ENCODE measurements at regions not wholly inside any gene's neighbourhood (a gene's known extent, or its start where the extent isn't known, plus 50 kb on each side); places are given as distances from the start of the nearest gene placed in this dataset.
"Not testable (repeated sequence)": the region's sequence is repeated elsewhere in the genome, so short reads cannot be mapped to it uniquely, and the experiment has no call there.

- Mint-ChIP-seq H3K4me3 (no peak overlapping the region), H3K9me3 (peaks cover 2% of the 10 kb centered on the region), H3K27me3 (no peaks in the 10 kb centered on the region), H3K4me1 (no peaks in the 10 kb centered on the region), H3K27ac (no peak overlapping the region), H3K36me3 (ENCODE audit: low read depth) (no peaks in the 10 kb centered on the region)
- POLR2A ChIA-PET, result no interaction called here
- no peak for TF ChIP-seq CTCF (IDR thresholded peaks at IDR 0.05)
- DNase-seq (no peak), ATAC-seq (ENCODE audit: low read depth) (no peak)
- CTCF ChIA-PET, result no interaction called here
- intact Hi-C loops (cut with micrococcal nuclease), result no loop called here
These were observed 1273.6 kb upstream of the SLC39A10 start for GRCh38 chr2:194383401-194383800.

GRCh38 chr2:194382221-194382620 is 1274.8 kb upstream of the SLC39A10 start:
- ATAC-seq (ENCODE audit: low read depth) (no peak), DNase-seq (no peak)
- Mint-ChIP-seq H3K27ac (no peak overlapping the region), H3K4me1 (no peaks in the 10 kb centered on the region), H3K36me3 (ENCODE audit: low read depth) (no peaks in the 10 kb centered on the region), H3K4me3 (no peak overlapping the region), H3K9me3 (peaks cover 2% of the 10 kb centered on the region), H3K27me3 (no peaks in the 10 kb centered on the region)
- intact Hi-C loops (cut with micrococcal nuclease), result no loop called here
- ChIA-PET POLR2A (no interaction called here), CTCF (no interaction called here)
- TF ChIP-seq CTCF (IDR thresholded peaks at IDR 0.05), result no peak

GRCh38 chr2:194380011-194380410 is 1277.0 kb upstream of the SLC39A10 start:
- intact Hi-C loops (cut with micrococcal nuclease), result no loop called here
- Mint-ChIP-seq H3K4me3 (no peak overlapping the region), H3K27ac (no peak overlapping the region)

GRCh38 chr2:194367390-194367789 is 1289.6 kb upstream of the SLC39A10 start:
- H3K4me1 Mint-ChIP-seq; H3K27me3 Mint-ChIP-seq; CTCF ChIA-PET; ATAC-seq (ENCODE audit: low read depth); H3K9me3 Mint-ChIP-seq; POLR2A ChIA-PET; H3K36me3 Mint-ChIP-seq (ENCODE audit: low read depth); H3K27ac Mint-ChIP-seq; H3K4me3 Mint-ChIP-seq; DNase-seq; intact Hi-C loops (cut with micrococcal nuclease): not testable (repeated sequence)

More at GRCh38 chr2:194380011-194380410, 1277.0 kb upstream of the SLC39A10 start:
- no peak for ATAC-seq (ENCODE audit: low read depth)
- Mint-ChIP-seq H3K9me3 (peaks cover 2% of the 10 kb centered on the region), H3K27me3 (no peaks in the 10 kb centered on the region), H3K36me3 (ENCODE audit: low read depth) (no peaks in the 10 kb centered on the region), H3K4me1 (no peaks in the 10 kb centered on the region)
- no peak for DNase-seq
- ChIA-PET POLR2A (no interaction called here), CTCF (no interaction called here)
- no peak for TF ChIP-seq CTCF (IDR thresholded peaks at IDR 0.05)

GRCh38 chr2:194363878-194364277 is 1293.1 kb upstream of the SLC39A10 start:
- H3K27ac Mint-ChIP-seq, result no peak overlapping the region
- H3K36me3 Mint-ChIP-seq (ENCODE audit: low read depth), result no peaks in the 10 kb centered on the region
- peaks cover 4% of the 10 kb centered on the region for H3K9me3 Mint-ChIP-seq
- DNase-seq (no peak), ATAC-seq (ENCODE audit: low read depth) (no peak)
- ChIA-PET POLR2A (no interaction called here), CTCF (no interaction called here)
- TF ChIP-seq CTCF (IDR thresholded peaks at IDR 0.05), result no peak
- intact Hi-C loops (cut with micrococcal nuclease), result no loop called here
- no peak overlapping the region for H3K4me3 Mint-ChIP-seq
- H3K27me3 Mint-ChIP-seq, result no peaks in the 10 kb centered on the region
- H3K4me1 Mint-ChIP-seq, result no peaks in the 10 kb centered on the region

- intact Hi-C loops (cut with micrococcal nuclease), result no loop called here
- no peaks in the 10 kb centered on the region for H3K4me1 Mint-ChIP-seq
- DNase-seq (no peak), ATAC-seq (ENCODE audit: low read depth) (no peak)
- POLR2A ChIA-PET, result no interaction called here
- CTCF ChIA-PET, result no interaction called here
- no peaks in the 10 kb centered on the region for H3K36me3 Mint-ChIP-seq (ENCODE audit: low read depth)
- TF ChIP-seq CTCF (IDR thresholded peaks at IDR 0.05), result no peak
- peaks cover 4% of the 10 kb centered on the region for H3K9me3 Mint-ChIP-seq
- H3K27me3 Mint-ChIP-seq, result no peaks in the 10 kb centered on the region
- H3K27ac Mint-ChIP-seq, result no peak overlapping the region
- H3K4me3 Mint-ChIP-seq, result no peak overlapping the region
These were observed 1293.7 kb upstream of the SLC39A10 start for GRCh38 chr2:194363295-194363694.
